Cardiac muscle cell (in vitro differentiated cells and primary cell): ENCODE measurements at regions not wholly inside any gene's neighbourhood (a gene's known extent, or its start where the extent isn't known, plus 50 kb on each side); places are given as distances from the start of the nearest gene placed in this dataset.

Experiments used
- DNase-seq, 2 donors: peaks; one replicate each; pipeline versions ENCODE4 v3.0.0 to v3.0.0-alpha.2; 2010 to 2017; ENCODE audit warnings: low read depth in 1 of 2, low spot score in 1 of 2
- H3K27ac ChIP-seq: fragments of 200-600 bp; sonication (generic); 2 replicates; pipeline ENCODE4 v1.5.1; 2016
- H3K27me3 ChIP-seq: fragments of 200-600 bp; sonication (generic); 2 replicates; pipeline ENCODE4 v1.6.0; 2016; ENCODE audit warnings: control low read depth
- H3K36me3 ChIP-seq: fragments of 200-600 bp; sonication (generic); 2 replicates; pipeline ENCODE4 v1.5.1; 2016; ENCODE audit warnings: control low read depth
- H3K4me1 ChIP-seq: fragments of 200-600 bp; sonication (generic); 2 replicates; pipeline ENCODE4 v1.8.1; 2017; ENCODE audit warnings: low read depth, mild to moderate bottlenecking, mixed run types
- H3K4me3 ChIP-seq: fragments of 200-600 bp; sonication (generic); 2 replicates; pipeline ENCODE4 v1.5.1; 2016; ENCODE audit warnings: mild to moderate bottlenecking
- H3K9me3 ChIP-seq: fragments of 200-600 bp; sonication (generic); 2 replicates; pipeline ENCODE4 v1.5.1; 2017; ENCODE audit warnings: low read depth, mild to moderate bottlenecking, control low read depth
- TF ChIP-seq, protein P1 (sequence below): IDR thresholded peaks from 2 replicates; pipeline ENCODE4 v1.5.1; 2012; ENCODE audit warnings: low read depth, mild to moderate bottlenecking, low read length

DNA sequence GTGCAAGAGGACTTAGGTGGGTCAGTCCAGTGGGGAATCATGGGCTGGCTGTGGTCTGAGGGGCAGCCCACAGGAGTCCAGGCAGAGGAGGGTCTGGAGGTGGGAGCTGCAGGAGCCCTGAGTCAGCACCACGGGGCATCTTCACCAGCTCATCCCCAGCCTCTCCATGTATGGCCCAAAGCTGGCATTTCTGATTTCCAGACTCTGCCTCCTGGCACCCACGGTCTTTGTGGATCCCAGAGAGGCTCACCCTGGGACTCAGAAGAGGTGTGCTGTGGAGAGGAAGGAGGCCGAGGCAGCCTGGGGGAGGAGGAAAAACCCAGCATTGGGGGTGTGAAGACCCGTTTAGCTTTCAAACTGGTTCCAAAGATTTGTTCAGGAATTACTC is 64.5 kb upstream of the KLF13 start:
- no peak overlapping the region for H3K27ac ChIP-seq
- no peak for DNase-seq
- no peaks in the 10 kb centered on the region for H3K27me3 ChIP-seq
- no peak overlapping the region for H3K4me3 ChIP-seq
- TF ChIP-seq, protein P1, sequence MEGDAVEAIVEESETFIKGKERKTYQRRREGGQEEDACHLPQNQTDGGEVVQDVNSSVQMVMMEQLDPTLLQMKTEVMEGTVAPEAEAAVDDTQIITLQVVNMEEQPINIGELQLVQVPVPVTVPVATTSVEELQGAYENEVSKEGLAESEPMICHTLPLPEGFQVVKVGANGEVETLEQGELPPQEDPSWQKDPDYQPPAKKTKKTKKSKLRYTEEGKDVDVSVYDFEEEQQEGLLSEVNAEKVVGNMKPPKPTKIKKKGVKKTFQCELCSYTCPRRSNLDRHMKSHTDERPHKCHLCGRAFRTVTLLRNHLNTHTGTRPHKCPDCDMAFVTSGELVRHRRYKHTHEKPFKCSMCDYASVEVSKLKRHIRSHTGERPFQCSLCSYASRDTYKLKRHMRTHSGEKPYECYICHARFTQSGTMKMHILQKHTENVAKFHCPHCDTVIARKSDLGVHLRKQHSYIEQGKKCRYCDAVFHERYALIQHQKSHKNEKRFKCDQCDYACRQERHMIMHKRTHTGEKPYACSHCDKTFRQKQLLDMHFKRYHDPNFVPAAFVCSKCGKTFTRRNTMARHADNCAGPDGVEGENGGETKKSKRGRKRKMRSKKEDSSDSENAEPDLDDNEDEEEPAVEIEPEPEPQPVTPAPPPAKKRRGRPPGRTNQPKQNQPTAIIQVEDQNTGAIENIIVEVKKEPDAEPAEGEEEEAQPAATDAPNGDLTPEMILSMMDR: no peak
- H3K9me3 ChIP-seq: no peaks in the 10 kb centered on the region
- H3K4me1 ChIP-seq: peaks cover 9% of the 10 kb centered on the region
- no peaks in the 10 kb centered on the region for H3K36me3 ChIP-seq

DNA sequence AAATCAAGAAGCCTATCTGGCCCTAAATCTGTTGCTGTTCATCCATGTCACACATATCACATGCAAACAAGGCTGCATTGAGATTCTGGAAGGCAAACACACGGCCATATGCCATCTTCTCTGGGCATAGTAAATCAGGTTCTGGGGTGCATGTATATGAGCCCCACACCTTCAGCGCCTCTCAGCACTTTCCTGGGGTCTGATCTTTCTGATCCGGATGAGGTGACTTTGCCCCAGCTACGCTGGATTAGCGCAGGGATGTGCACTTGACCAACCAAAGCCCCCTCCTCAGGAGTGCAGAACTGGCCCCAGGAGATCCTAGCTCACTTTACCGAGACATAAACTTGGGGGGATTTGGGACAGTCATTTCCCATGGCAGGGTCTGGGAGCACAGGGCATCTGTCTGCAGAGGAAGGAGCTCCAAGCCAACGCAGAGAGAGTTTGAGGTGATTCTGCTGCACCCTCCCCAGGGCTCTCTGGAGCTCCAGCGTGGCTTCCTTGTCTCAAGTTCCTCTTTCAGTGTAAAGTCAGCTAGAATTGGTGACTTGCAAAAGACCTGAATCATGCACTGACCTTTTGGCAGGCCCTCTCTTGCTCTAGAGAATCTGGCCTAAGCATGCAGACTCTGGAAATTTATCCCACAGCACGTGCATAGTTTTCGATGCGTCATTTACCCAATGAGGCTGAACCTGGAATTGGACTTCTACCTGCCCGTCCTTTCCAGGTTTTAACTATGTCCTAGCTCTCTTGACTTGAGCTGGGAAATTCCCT is 63.5 kb upstream of the KLF13 start:
- H3K4me1 ChIP-seq: peaks cover 15% of the 10 kb centered on the region
- no peaks in the 10 kb centered on the region for H3K9me3 ChIP-seq
- peak in 1 of 2 donors; percentile 50 for DNase-seq
- H3K27ac ChIP-seq: no peak overlapping the region
- H3K27me3 ChIP-seq: no peaks in the 10 kb centered on the region
- TF ChIP-seq, protein P1: no peak
- no peaks in the 10 kb centered on the region for H3K36me3 ChIP-seq
- no peak overlapping the region for H3K4me3 ChIP-seq

DNA sequence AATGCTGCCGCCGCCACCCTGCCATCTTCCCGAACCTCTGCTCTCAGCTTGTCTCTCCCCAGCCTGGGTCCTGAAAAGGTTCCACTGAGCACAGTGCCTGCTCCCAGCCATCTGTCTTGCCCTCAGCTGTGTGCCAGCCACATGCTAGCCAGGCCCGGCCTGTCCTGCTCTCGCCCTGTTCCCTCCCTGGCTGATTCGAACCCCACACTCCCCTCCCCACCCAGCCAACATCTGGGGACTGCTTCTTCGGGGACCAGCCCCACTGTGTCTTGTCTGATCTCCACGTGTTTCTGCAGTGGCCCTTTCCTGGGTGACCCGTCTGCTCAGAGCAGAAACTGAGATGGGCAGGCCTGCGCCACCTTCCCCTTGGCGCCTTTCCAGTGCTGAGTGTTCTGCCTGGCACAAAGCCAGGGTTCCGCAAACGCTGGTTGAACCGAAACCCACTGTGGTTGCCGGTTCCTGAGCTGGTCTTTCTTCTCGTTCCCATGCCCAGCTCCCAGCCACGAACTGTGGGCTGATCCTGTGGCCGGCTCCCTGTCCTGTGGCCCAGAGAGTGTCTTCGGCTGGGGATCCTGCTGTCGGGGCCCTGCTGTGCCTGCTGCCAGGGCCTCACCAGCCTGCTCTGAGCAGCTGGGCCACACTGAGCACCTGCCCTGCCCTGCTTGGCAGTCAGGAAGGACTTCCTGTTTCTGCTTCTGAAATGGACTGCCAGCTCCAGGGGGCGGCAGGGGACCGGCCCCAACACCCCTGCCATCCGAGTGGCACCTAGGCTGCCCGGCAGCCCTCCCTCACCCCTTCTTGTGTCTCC is 62.7 kb upstream of the KLF13 start:
- Histone ChIP-seq H3K36me3 (no peaks in the 10 kb centered on the region), H3K4me3 (no peak overlapping the region), H3K9me3 (no peaks in the 10 kb centered on the region), H3K27ac (no peak overlapping the region), H3K4me1 (peaks cover 22% of the 10 kb centered on the region), H3K27me3 (no peaks in the 10 kb centered on the region)
- TF ChIP-seq, protein P1: no peak
- DNase-seq: no peak

DNA sequence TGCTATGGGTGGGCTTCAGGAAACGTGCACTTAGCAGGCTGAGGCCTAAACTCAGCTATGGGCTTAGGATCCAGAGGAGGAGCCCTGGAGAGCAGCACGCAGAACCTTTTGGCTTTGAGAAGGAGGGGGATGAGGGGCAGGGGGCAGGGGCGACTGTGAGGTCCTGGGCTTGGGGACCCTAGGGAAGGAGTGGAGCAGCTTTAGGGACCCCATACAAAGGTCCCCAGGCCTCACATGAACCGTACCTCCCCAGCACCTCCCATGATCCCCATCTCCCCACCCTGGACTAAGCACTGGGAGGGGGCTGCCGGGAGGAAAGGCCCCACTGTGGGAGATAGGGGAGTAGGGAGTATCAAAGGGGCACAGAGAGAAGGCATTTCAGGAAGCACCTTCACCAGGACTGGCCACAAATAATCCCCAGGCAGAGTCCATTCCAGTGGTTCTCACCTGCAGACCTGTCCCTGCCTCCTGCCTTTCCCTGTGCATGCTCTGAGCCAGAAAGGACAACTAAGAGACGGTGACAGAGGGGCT is 62.0 kb upstream of the KLF13 start:
- no peaks in the 10 kb centered on the region for H3K36me3 ChIP-seq

DNA sequence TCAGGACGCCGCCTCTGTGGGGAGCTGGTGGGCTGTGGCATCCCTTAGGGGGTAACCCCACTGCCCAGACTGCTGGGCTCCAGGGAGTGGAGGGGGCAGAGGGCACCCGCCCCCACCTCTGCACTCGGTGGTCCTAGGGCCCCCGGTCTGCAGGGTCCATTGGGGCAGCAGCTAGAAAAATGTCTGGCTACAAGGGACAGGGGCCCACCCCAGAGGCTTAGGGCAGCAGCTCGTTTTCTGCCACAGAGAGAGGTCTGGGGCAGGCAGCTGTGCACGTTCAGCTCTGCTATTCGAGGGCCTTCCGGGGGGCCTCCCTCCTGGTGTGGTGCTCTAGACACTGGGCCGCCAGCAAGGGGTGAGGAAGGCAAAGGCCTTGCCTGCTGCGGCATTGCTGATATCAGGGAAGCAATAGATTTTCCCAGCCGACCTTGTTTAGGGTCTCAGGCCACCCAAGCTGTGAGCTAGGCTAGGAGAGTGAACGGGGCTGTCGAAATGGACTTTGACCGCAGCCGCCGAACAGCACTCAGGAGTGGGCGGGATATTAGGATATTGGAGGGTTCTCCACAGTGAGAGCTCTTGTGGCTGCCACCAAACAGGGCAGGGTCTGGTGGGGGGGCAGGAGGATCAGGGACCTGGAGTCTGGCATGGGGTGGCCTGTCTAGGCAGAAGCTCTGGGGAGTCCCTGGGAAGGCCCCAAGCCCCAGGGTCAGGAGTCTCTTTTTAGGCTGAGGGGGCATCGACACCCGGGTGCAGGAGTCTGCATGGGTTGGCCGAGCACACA is 61.4 kb upstream of the KLF13 start:
- TF ChIP-seq, protein P1: no peak
- peaks cover 32% of the 10 kb centered on the region for H3K4me1 ChIP-seq
- H3K4me3 ChIP-seq: no peak overlapping the region
- peak in 1 of 2 donors; percentile 52 for DNase-seq
- H3K27ac ChIP-seq: no peak overlapping the region
- no peaks in the 10 kb centered on the region for H3K27me3 ChIP-seq
- no peaks in the 10 kb centered on the region for H3K9me3 ChIP-seq
- no peaks in the 10 kb centered on the region for H3K36me3 ChIP-seq

More for the DNA sequence above, 62.0 kb upstream of the KLF13 start:
- TF ChIP-seq, protein P1: no peak
- no peak for DNase-seq
- no peak overlapping the region for H3K27ac ChIP-seq
- H3K9me3 ChIP-seq: no peaks in the 10 kb centered on the region
- peaks cover 29% of the 10 kb centered on the region for H3K4me1 ChIP-seq
- no peaks in the 10 kb centered on the region for H3K27me3 ChIP-seq
- H3K4me3 ChIP-seq: no peak overlapping the region
